ENCODE measurements at regions not wholly inside any gene's neighbourhood (a gene's known extent, or its start where the extent isn't known, plus 50 kb on each side); places are given as distances from the start of the nearest gene placed in this dataset.
A peak's percentile ranks its signal among the peaks of the same experiment; 100 is the strongest.

DNA sequence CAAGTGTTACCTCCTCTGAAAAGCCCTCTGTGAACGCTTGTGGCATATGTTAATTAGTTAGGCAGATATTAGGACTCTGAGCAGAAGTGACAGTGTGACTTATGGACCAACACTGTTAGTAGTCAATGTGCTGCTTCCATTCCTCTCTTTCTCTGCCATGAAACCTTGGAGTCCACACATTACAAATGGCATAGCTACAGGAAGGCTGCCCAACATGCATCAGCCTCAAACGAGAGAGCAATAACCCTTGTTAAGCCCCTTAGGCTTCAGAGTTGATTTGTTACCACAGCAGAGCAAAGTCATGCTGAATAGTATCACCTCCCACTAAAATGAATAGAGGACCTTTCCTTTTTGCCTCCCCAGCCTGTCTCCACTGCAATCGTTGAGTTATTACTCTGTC is 397.7 kb upstream of the SMARCA2 start:
- no peak for DNase-seq (ENCODE audit: low read depth in 1 of 2, low spot score in 1 of 2)
- Histone ChIP-seq H3K36me3 (no peaks in the 10 kb centered on the region), H3K27me3 (no peaks in the 10 kb centered on the region), H3K4me3 (no peak overlapping the region), H3K9me3 (ENCODE audit: low read depth) (no peaks in the 10 kb centered on the region), H3K4me1 (ENCODE audit: low read depth) (no peaks in the 10 kb centered on the region), H3K27ac (no peak overlapping the region)
- no peak for TF ChIP-seq CTCF (IDR thresholded peaks at IDR 0.05; ENCODE audit: low read depth, low read length)

GRCh38 chr9:1619915-1620710 is 395.0 kb upstream of the SMARCA2 start:
- peak; percentile 7 to 18 for DNase-seq (ENCODE audit: low read depth in 1 of 2, low spot score in 1 of 2)

GRCh38 chr9:1637401-1637800 is 377.7 kb upstream of the SMARCA2 start:
- H3K27me3 ChIP-seq = no peaks in the 10 kb centered on the region
- H3K4me3 ChIP-seq = no peak overlapping the region
- H3K9me3 ChIP-seq (ENCODE audit: low read depth) = no peaks in the 10 kb centered on the region
- H3K4me1 ChIP-seq (ENCODE audit: low read depth) = no peaks in the 10 kb centered on the region
- DNase-seq (ENCODE audit: low read depth in 1 of 2, low spot score in 1 of 2) = no peak
- TF ChIP-seq CTCF (IDR thresholded peaks at IDR 0.05; ENCODE audit: low read depth, low read length) = no peak
- no peak overlapping the region for H3K27ac ChIP-seq
- no peaks in the 10 kb centered on the region for H3K36me3 ChIP-seq

More at GRCh38 chr9:1619915-1620710, 395.0 kb upstream of the SMARCA2 start:
- H3K27me3 ChIP-seq = no peaks in the 10 kb centered on the region
- peak; percentile 16 for TF ChIP-seq CTCF (IDR thresholded peaks at IDR 0.05; ENCODE audit: low read depth, low read length)
- no peaks in the 10 kb centered on the region for H3K36me3 ChIP-seq
- no peak overlapping the region for H3K4me3 ChIP-seq
- no peaks in the 10 kb centered on the region for H3K4me1 ChIP-seq (ENCODE audit: low read depth)
- H3K27ac ChIP-seq = no peak overlapping the region
- H3K9me3 ChIP-seq (ENCODE audit: low read depth) = no peaks in the 10 kb centered on the region

DNA sequence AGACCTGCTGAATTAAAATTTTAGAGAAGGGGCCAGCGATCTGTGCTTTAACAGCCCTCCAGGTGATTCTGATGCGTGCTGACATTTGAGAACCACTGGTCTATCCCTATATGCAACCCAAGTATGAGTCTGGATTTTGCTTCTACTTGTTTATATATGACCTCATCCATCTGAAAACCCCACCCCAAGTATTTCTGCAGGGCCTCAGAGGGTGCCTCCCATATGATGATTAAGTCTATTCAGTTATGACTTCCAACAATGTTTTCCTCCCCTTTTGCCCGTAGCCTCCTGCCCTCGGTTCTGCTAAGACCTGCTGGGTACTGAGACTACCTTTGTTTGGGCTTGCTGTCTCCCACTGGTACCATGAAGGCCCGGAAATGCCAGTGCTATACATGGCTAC is 376.0 kb upstream of the SMARCA2 start:
- no peaks in the 10 kb centered on the region for H3K27me3 ChIP-seq
- H3K9me3 ChIP-seq (ENCODE audit: low read depth) = no peaks in the 10 kb centered on the region
- DNase-seq (ENCODE audit: low read depth in 1 of 2, low spot score in 1 of 2) = no peak
- no peaks in the 10 kb centered on the region for H3K36me3 ChIP-seq
- H3K27ac ChIP-seq = no peak overlapping the region
- no peak overlapping the region for H3K4me3 ChIP-seq
- TF ChIP-seq CTCF (IDR thresholded peaks at IDR 0.05; ENCODE audit: low read depth, low read length) = no peak
- no peaks in the 10 kb centered on the region for H3K4me1 ChIP-seq (ENCODE audit: low read depth)

- no peak for TF ChIP-seq CTCF (IDR thresholded peaks at IDR 0.05; ENCODE audit: low read depth, low read length)
- no peaks in the 10 kb centered on the region for H3K36me3 ChIP-seq
- H3K27ac ChIP-seq = no peak overlapping the region
- no peaks in the 10 kb centered on the region for H3K27me3 ChIP-seq
- DNase-seq (ENCODE audit: low read depth in 1 of 2, low spot score in 1 of 2) = peak in 1 of 2 donors; percentile 1
- H3K9me3 ChIP-seq (ENCODE audit: low read depth) = peaks cover 2% of the 10 kb centered on the region
- no peaks in the 10 kb centered on the region for H3K4me1 ChIP-seq (ENCODE audit: low read depth)
- H3K4me3 ChIP-seq = no peak overlapping the region
Observed at GRCh38 chr9:1647776-1648175, 367.4 kb upstream of the SMARCA2 start.
